ENCODE measurements at regions not wholly inside any gene's neighbourhood (a gene's known extent, or its start where the extent isn't known, plus 50 kb on each side); places are given as distances from the start of the nearest gene placed in this dataset.

DNA sequence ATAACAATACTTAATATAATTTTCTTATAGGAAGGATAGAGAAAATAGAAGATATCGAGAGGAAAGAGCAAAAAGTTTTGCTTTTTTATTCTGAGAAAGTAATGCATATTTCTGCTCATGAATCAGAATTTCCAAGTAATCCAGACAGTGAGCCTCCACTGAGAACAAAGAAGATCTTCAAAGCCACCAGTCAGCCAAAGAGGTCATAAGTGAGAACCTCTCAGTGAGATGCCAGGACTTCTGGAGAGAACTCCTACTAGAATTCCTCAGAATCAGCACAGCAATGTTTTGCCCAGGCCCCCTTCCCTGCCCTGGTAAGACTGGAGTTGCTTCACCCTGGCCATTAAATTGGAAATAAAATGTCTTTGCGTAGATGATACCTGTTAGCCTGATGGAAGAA, 254.4 kb upstream of the FAT4 start:
- intact Hi-C loops (cut with DNase I), result no loop called here
- no peaks in the 10 kb centered on the region for H3K27me3 ChIP-seq
- no peaks in the 10 kb centered on the region for H3K9me3 ChIP-seq
- no peaks in the 10 kb centered on the region for H3K4me1 ChIP-seq
- no peak for DNase-seq
- 49 to 66% methylated on average over 2 of the region's 2 CpGs for WGBS, 2 donors
- H3K4me3 ChIP-seq, result no peak overlapping the region
- H3K27ac ChIP-seq, result no peak overlapping the region
- TF ChIP-seq, protein P1, sequence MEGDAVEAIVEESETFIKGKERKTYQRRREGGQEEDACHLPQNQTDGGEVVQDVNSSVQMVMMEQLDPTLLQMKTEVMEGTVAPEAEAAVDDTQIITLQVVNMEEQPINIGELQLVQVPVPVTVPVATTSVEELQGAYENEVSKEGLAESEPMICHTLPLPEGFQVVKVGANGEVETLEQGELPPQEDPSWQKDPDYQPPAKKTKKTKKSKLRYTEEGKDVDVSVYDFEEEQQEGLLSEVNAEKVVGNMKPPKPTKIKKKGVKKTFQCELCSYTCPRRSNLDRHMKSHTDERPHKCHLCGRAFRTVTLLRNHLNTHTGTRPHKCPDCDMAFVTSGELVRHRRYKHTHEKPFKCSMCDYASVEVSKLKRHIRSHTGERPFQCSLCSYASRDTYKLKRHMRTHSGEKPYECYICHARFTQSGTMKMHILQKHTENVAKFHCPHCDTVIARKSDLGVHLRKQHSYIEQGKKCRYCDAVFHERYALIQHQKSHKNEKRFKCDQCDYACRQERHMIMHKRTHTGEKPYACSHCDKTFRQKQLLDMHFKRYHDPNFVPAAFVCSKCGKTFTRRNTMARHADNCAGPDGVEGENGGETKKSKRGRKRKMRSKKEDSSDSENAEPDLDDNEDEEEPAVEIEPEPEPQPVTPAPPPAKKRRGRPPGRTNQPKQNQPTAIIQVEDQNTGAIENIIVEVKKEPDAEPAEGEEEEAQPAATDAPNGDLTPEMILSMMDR (IDR thresholded peaks at IDR 0.05), result no peak
- TF ChIP-seq POLR2A (IDR thresholded peaks at IDR 0.05), result no peak
- no peaks in the 10 kb centered on the region for H3K36me3 ChIP-seq

DNA sequence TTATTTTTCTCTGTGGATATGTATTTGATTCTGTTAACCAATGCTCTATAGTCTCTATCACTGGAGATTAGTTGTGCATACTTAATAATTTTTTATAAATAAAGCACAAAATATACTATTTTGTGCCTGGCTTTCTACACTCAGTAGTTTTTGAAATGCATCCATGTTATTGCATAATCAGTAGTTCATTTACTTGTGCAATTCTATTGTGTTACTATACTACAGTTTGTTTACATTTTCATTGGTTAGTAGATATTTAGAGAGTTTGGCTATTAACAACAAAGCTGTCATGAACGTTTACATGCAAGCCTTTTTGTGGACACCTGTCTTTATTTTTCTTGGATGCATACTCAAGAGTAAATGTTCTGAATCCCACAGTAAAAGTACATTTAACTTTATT, 265.0 kb upstream of the FAT4 start:
- H3K27ac ChIP-seq, result no peak overlapping the region
- 9 to 22% methylated on average over 1 of the region's 1 CpG for WGBS, 2 donors
- DNase-seq, result no peak
- intact Hi-C loops (cut with DNase I), result no loop called here
- H3K4me1 ChIP-seq, result no peaks in the 10 kb centered on the region
- TF ChIP-seq, protein P1 (IDR thresholded peaks at IDR 0.05), result no peak
- TF ChIP-seq POLR2A (IDR thresholded peaks at IDR 0.05), result no peak
- no peaks in the 10 kb centered on the region for H3K36me3 ChIP-seq
- H3K27me3 ChIP-seq, result no peaks in the 10 kb centered on the region
- no peaks in the 10 kb centered on the region for H3K9me3 ChIP-seq
- H3K4me3 ChIP-seq, result no peak overlapping the region

DNA sequence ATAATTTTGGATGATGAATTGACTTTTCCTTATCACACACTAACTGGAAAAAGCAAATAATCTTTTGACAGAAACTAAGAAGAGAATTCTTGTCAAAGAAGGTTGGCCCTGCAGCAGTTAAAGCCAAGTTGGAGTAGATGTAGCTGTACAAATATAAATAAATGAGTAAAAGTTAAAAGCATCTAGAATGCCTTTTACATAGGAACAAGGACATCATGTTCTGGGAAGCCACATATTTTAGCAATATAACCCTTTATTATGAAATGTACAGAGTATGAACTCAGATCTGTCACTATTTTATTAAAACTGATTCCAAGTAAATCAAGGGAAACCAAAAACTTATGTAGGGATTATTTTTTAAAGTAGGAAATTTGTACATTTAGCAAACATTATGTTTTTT, 269.4 kb upstream of the FAT4 start:
- Histone ChIP-seq H3K4me3 (no peak overlapping the region), H3K9me3 (no peaks in the 10 kb centered on the region), H3K4me1 (peaks cover 0 to 27% (median 15%) of the 10 kb centered on the region in 3 donors), H3K27ac (no peak overlapping the region), H3K27me3 (no peaks in the 10 kb centered on the region), H3K36me3 (no peaks in the 10 kb centered on the region)
- no peak for DNase-seq
- intact Hi-C loops (cut with DNase I), result no loop called here
- TF ChIP-seq, protein P1 (IDR thresholded peaks at IDR 0.05), result no peak
- no peak for TF ChIP-seq POLR2A (IDR thresholded peaks at IDR 0.05)

DNA sequence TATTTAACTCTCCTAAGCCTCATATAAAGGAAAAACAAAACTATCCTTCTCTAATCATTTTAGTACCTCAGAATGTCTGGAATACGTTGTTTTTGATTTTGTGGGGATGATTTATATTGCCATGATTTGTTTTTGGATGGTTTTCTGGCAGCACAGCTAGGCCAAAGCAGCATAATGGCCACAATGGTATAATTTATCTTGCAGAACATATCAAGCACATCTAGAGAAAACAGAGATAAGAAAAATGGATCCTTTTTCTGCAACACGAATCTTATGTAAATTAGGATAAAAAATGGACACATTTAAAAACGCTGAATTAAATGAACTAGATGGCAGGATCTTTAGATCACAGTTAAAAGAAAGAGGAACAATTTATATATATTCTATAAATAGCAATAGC, 269.9 kb upstream of the FAT4 start:
- Histone ChIP-seq H3K27me3 (no peaks in the 10 kb centered on the region), H3K36me3 (no peaks in the 10 kb centered on the region), H3K27ac (no peak overlapping the region), H3K4me3 (no peak overlapping the region), H3K9me3 (no peaks in the 10 kb centered on the region), H3K4me1 (peaks cover 0 to 27% (median 15%) of the 10 kb centered on the region in 3 donors)
- 31 to 32% methylated on average over 3 of the region's 3 CpGs for WGBS, 2 donors
- intact Hi-C loops (cut with DNase I), result no loop called here
- DNase-seq, result no peak
- TF ChIP-seq, protein P1 (IDR thresholded peaks at IDR 0.05), result no peak
- no peak for TF ChIP-seq POLR2A (IDR thresholded peaks at IDR 0.05)

DNA sequence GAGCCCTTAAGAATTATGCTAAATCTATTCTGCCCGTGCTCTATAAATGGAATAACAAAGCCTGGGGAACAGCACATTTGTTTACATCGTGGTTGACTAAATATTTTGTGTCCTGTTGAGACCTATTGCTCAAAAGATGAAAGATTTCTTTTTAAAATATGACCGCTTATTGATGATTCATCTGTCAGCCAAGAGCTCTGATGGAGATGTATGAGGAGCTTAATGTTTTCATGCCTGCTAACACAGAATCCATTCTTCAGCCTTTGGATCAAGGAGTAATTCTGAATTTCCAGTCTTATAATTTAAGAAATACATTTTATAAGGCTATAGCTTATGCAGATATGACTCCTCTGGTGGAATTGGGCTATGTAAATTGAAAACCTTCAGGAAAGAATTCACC, 271.3 kb upstream of the FAT4 start:
- Histone ChIP-seq H3K4me1 (peaks cover 0 to 27% (median 15%) of the 10 kb centered on the region in 3 donors), H3K27me3 (no peaks in the 10 kb centered on the region), H3K27ac (no peak overlapping the region), H3K4me3 (no peak overlapping the region), H3K36me3 (no peaks in the 10 kb centered on the region), H3K9me3 (no peaks in the 10 kb centered on the region)
- no peak for DNase-seq
- 33 to 47% methylated on average over 3 of the region's 3 CpGs for WGBS, 2 donors
- intact Hi-C loops (cut with DNase I), result no loop called here
- TF ChIP-seq POLR2A (IDR thresholded peaks at IDR 0.05), result no peak
- TF ChIP-seq, protein P1 (IDR thresholded peaks at IDR 0.05), result no peak

All from esophagus squamous epithelium (tissue), 5 donors.